NCI-H2107 treated with DMSO at 0.1 percent for 48 hours (cell line): ENCODE measurements at regions not wholly inside any gene's neighbourhood (a gene's known extent, or its start where the extent isn't known, plus 50 kb on each side); places are given as distances from the start of the nearest gene placed in this dataset.

Source experiments
- DNase-seq: peaks from one replicate; lab custom pipeline; 2025; ENCODE audit not compliant: unreplicated experiment; lab: John Stamatoyannopoulos, UW

DNA sequence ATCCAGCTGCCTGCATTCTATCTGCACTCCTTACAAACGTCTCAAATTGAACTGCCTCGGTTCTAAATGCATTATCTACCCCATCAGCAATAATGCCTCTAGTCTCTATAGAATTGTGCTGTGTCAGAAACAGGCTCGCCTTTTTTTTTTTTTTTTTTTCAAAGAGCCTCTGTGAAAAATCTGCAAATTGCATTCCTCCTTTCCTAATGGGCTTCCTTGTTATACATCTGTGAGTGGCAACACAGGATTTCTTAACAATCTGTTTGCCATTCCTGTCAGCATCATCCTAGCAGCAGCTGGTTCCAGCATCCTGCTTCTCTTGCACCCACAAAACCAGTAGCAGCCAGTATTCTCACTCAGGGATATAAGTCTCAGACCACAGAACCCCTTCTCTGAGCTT, 413.5 kb upstream of the SEMA3D start:
- no peak for DNase-seq

DNA sequence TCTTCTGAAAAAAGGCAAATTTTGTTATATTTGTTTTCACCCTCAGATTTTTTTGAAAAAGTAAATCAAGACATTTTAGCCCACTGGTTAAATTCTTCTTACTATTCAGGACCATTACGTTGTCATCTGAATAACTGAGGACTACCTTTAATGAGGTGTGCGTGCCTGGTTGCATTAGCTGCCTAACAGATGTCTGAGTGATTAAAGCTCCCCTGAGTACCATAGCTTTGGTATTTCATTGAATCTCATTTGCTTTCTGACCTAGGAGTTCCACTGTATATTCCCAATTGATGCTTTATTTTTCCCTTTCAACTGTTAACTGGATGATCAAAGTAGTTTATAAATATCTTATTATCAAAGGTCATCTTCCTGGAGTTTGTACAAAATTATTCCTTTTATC, 410.0 kb upstream of the SEMA3D start:
- no peak for DNase-seq

DNA sequence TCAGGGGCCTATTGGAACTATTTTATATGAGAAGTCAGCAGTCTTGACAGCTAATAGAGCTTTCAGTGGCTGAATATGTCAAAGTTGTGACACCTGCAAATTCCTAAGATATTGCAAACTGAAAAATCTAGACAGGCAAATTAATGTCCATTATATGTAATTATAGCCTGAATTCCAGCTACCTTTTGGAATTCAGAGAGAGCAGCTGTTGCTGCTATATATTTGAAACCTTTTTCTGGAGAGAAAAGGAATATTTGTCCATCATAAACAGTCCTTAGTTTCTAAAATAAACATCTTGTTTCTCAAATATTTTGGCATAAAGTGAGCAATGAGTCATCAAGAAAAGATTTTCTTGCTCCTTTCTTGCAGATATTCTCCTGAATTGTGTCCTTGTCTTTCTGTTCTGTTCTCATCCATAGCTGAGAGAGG, 408.9 kb upstream of the SEMA3D start:
- DNase-seq: no peak

DNA sequence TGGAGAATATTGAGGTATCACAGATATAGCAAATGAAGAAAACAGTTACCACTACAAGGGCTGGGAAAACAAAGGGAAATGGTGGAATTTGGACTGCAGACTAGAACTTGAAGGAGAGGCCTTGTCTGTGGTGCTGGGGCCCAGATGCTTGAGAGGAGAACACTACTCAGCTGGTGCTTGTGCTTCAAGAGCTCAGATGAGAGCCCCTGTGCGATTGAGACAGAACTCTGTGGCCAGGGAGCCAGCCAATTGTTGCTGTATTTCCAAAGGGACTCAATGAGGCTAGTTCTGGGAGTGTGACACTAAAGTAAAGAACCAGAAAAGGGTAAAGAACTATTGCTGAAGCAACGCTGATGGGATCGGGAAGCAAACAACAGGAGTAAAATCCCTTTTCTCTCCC, 406.5 kb upstream of the SEMA3D start:
- DNase-seq: no peak

GRCh38 chr7:85587785-85588184, 400.9 kb upstream of the SEMA3D start:
- DNase-seq: no peak

DNA sequence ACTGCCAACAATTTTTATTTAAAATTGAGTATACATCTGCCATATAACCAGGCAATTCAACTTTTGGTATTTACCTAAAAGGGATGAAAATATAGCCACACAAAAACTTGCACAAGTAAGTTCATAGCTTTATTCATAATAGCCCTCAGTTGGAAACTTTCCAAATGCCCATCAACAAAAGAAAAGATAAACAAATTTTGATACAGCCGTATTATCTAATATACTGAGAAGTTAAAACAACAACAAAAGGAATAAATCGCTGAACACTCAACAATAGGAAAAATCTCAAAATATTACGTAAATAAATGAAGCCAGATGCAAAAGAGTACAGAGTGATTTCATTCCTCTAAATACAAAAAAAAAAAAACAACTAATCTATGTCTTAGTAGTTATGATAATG, 399.2 kb upstream of the SEMA3D start:
- no peak for DNase-seq

GRCh38 chr7:85583131-85583953, 396.5 kb upstream of the SEMA3D start:
- DNase-seq: no peak

GRCh38 chr7:85573844-85574243, 387.0 kb upstream of the SEMA3D start:
- no peak for DNase-seq

- DNase-seq: no peak
Measured at GRCh38 chr7:85573346-85573745, 386.5 kb upstream of the SEMA3D start.

- no peak for DNase-seq
Measured at GRCh38 chr7:85570898-85571297, 384.0 kb upstream of the SEMA3D start.

DNA sequence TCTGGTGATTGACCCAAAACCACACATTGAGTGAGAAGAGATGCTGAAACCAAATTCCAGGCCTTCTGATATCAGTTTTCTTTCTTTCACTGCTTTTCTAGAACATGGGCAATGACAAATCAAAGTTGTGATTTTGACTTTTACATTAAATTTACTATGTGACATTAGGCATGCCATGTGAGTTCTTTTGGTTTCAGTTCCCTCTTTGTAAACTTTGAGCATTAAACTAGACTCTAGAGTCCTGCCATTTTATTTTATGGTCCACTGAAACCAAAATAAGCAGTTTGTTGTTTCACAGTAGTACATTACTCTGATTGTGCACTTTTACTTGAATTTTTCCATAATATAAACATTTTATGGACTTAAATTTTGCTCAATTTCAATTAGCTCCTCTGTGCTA, 381.1 kb upstream of the SEMA3D start:
- no peak for DNase-seq

- no peak for DNase-seq
Measured at GRCh38 chr7:85566095-85566794, 379.4 kb upstream of the SEMA3D start.

- no peak for DNase-seq
Measured at GRCh38 chr7:85565276-85565675, 378.4 kb upstream of the SEMA3D start.

- no peak for DNase-seq
Measured at GRCh38 chr7:85564861-85565260, 378.0 kb upstream of the SEMA3D start.

DNA sequence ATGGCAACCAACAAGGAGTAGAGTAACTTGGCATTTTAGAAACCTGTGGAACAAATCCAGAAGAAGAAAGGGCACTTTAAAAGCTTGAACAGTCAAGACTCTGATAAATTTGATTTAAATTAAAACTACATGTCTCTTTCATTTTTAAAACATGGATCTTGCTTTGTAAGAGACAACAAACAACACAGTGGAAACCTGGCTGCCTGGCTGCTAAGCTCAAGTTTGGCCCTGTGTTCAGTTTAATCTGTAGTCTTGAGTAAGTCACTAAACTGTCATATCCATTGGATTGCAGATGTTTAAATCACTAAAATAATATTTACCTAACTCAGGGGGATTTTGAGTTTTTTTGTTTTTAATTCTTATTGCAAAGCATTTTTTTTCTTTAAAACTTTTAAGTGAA, 374.9 kb upstream of the SEMA3D start:
- DNase-seq: no peak

DNA sequence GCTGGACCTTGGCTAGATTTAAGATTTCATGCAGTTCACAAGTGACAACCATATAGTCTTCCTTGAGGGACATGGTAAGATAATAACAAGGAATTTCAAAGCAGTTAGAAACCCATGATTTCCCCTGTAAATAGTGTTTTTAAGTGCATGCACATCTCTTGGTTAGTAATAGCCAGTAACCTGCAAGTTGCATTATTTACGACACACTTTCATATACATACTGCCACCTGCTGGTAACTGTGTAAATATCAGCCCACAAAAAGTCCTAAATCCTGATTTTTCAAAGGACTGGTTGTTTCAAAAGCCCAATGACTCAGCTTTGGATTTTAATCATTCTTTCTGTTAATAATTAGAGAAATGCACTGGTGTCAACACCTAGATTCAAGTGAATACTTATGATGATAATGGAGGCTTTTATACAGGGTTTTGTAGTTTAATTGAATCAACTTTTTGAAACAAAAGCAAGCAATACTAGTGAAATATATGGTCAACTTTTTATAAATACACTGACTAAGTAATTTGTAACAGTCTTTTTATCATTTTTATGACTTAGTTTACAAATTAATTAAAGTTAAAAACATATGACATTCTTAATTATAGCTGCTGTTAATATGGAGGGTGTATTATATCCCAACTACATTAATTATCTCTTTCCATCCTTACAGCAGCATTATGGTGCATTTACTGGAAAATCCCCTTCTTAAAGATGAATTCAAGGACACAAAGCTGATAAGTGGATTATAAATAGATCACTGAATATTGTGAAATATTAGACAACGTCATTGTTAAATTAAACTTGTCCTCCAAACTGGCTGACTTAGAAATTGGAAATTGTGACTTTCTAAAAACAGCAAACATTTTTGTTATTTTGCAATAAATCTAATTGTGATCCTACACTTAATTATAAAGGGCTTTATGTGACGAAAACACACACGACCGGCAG, 367.7 kb upstream of the SEMA3D start:
- peak; percentile 50 for DNase-seq

- DNase-seq: no peak
Measured at GRCh38 chr7:85535974-85536729, 349.3 kb upstream of the SEMA3D start.

- no peak for DNase-seq
Measured at GRCh38 chr7:85529831-85530230, 343.0 kb upstream of the SEMA3D start.

DNA sequence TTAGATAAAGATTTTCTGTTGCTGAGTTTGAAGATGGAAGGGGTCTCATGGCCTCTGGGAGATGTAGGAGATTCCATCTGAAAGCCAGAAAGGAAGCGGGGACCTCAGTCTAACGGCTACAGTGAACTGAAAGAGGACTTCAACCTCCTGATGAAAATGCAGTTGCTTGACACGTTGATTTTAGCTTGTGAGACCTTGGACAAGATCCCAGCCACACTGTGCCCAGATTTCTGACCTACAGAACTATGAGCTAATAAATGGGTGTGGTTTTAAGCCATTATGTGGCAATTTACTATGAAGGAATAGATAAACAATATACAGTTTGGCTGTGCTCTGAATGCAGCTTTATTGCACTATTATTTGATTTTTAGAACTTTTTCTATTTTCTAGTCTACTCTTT, 342.3 kb upstream of the SEMA3D start:
- no peak for DNase-seq

- no peak for DNase-seq
Measured at GRCh38 chr7:85528581-85528980, 341.7 kb upstream of the SEMA3D start.

- no peak for DNase-seq
Measured at GRCh38 chr7:85525676-85526075, 338.8 kb upstream of the SEMA3D start.
